ENCODE measurements at regions not wholly inside any gene's neighbourhood (a gene's known extent, or its start where the extent isn't known, plus 50 kb on each side); places are given as distances from the start of the nearest gene placed in this dataset.

DNA sequence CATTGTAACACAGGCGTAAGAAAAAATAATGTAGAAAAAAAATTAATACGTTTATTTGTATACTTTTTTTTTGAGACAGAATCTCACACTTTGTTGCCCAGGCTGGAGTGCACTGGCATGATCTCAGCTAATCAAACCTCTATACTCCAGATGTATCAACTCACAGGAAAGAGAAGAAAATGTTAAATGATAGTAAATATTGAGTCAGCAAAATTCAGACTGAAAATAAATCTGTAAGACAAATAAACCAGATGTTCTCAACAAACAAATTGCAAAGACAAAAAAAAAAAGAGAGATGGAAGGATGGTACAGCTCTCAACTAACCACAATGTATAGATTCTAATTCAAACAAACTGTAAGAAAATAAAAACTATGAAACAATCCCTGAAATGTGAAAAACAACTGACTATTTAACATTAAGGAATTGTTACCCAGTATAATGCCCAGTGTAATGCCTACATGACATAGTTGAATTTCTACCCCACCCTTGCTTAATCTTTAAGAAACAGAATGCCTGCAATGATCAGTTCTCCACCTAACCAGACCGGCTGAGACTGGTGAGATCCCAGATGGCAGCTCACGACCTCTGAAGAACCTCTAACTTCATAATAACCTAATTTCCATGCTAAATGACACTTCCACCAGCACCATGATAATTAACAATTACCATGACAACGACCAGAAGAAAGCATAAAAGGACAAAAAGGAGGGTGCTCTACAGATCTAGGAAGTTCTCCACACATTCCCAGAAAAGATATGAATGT lies 272.0 kb upstream of the GNAI1 start:
- no peak overlapping the region for H3K27ac Mint-ChIP-seq
- peaks cover 10% of the 10 kb centered on the region for H3K9me3 Mint-ChIP-seq
- H3K4me3 ChIP-seq (ENCODE audit: low read length): no peak overlapping the region
- no peaks in the 10 kb centered on the region for H3K27me3 ChIP-seq (ENCODE audit: control insufficient read depth, insufficient read depth, low read length, poor library complexity, severe bottlenecking)
- H3K36me3 ChIP-seq (ENCODE audit: control insufficient read depth, insufficient read depth, low read length): no peaks in the 10 kb centered on the region
- H3K4me1 Mint-ChIP-seq: no peaks in the 10 kb centered on the region
- TF ChIP-seq, protein P1, sequence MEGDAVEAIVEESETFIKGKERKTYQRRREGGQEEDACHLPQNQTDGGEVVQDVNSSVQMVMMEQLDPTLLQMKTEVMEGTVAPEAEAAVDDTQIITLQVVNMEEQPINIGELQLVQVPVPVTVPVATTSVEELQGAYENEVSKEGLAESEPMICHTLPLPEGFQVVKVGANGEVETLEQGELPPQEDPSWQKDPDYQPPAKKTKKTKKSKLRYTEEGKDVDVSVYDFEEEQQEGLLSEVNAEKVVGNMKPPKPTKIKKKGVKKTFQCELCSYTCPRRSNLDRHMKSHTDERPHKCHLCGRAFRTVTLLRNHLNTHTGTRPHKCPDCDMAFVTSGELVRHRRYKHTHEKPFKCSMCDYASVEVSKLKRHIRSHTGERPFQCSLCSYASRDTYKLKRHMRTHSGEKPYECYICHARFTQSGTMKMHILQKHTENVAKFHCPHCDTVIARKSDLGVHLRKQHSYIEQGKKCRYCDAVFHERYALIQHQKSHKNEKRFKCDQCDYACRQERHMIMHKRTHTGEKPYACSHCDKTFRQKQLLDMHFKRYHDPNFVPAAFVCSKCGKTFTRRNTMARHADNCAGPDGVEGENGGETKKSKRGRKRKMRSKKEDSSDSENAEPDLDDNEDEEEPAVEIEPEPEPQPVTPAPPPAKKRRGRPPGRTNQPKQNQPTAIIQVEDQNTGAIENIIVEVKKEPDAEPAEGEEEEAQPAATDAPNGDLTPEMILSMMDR (conservative IDR thresholded peaks at IDR 0.05): no peak
- 81 to 90% methylated on average over 3 to 5 of the region's 5 CpGs for WGBS, 2 experiments (ENCODE audit: insufficient coverage in 1 of 2, insufficient read length in 1 of 2)
- H3K9ac ChIP-seq (ENCODE audit: extremely low read depth, low read length, poor library complexity, severe bottlenecking): no peak overlapping the region
- H3K4me3 Mint-ChIP-seq: no peak overlapping the region
- H3K27ac ChIP-seq (ENCODE audit: low read depth, low read length): no peak overlapping the region
- H3K27me3 Mint-ChIP-seq (ENCODE audit: insufficient read depth): no peaks in the 10 kb centered on the region
- H3K9me3 ChIP-seq (ENCODE audit: control insufficient read depth, low read length): no peaks in the 10 kb centered on the region
- peaks cover 6% of the 10 kb centered on the region for H3K4me1 ChIP-seq (ENCODE audit: control insufficient read depth, insufficient read depth, low read length)
- no peak for DNase-seq
- H3K36me3 Mint-ChIP-seq (ENCODE audit: low read depth): no peaks in the 10 kb centered on the region

DNA sequence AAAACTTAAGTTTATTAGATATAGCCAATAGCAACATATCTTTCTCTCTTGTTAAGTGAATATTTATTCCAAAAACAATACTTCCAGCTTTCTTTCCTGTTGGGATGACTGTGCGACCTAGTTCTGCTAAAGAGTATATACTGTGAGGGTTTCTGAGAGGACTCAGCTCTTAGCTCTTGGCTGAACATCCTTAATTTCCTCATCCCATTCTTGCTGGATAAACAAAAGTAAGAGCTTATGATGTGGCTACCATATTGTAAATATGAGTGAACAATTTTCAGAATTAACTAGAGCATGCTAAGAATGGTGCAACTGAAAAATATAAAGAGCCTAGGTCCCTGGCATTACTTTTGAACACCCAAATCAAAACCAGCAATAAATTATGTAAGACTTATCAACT lies 279.5 kb upstream of the GNAI1 start:
- H3K9me3 ChIP-seq (ENCODE audit: control insufficient read depth, low read length): no peaks in the 10 kb centered on the region
- peaks cover 6% of the 10 kb centered on the region for H3K4me1 ChIP-seq (ENCODE audit: control insufficient read depth, insufficient read depth, low read length)
- WGBS, 2 experiments (ENCODE audit: insufficient coverage in 1 of 2, insufficient read length in 1 of 2): 100% methylated on average over 1 of the region's 1 CpG; no CpG with 5 or more reads in 1 of the 2 experiments
- no peaks in the 10 kb centered on the region for H3K27me3 ChIP-seq (ENCODE audit: control insufficient read depth, insufficient read depth, low read length, poor library complexity, severe bottlenecking)
- no peak overlapping the region for H3K9ac ChIP-seq (ENCODE audit: extremely low read depth, low read length, poor library complexity, severe bottlenecking)
- DNase-seq: no peak
- no peak overlapping the region for H3K27ac ChIP-seq (ENCODE audit: low read depth, low read length)
- H3K4me3 ChIP-seq (ENCODE audit: low read length): no peak overlapping the region
- Mint-ChIP-seq H3K4me3 (no peak overlapping the region), H3K9me3 (no peaks in the 10 kb centered on the region), H3K27ac (no peak overlapping the region), H3K4me1 (no peaks in the 10 kb centered on the region), H3K27me3 (ENCODE audit: insufficient read depth) (peaks cover 5% of the 10 kb centered on the region), H3K36me3 (ENCODE audit: low read depth) (no peaks in the 10 kb centered on the region)
- H3K36me3 ChIP-seq (ENCODE audit: control insufficient read depth, insufficient read depth, low read length): no peaks in the 10 kb centered on the region
- TF ChIP-seq, protein P1 (conservative IDR thresholded peaks at IDR 0.05): no peak

DNA sequence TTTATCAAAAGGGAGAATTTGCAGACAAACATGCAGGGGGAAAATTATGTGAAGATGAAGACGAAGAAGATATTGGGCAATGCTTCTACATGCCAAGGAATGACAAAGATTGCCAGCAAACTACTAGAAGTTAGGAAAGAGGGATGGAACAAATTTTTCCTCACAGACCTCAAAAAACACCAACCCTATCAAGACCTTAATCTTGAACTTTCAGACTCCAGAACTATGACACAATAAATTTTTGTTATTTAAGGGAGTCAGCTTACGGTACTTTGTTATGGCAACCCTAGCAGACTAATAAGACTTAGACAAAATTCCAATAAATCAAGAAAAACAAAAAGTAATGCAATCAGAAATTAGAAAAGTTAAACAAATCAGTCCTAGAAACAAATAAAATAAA lies 280.0 kb upstream of the GNAI1 start:
- no peaks in the 10 kb centered on the region for H3K9me3 Mint-ChIP-seq

More for the DNA sequence above, 280.0 kb upstream of the GNAI1 start:
- TF ChIP-seq, protein P1 (conservative IDR thresholded peaks at IDR 0.05): no peak
- H3K27me3 Mint-ChIP-seq (ENCODE audit: insufficient read depth): peaks cover 5% of the 10 kb centered on the region
- no peak overlapping the region for H3K4me3 Mint-ChIP-seq
- DNase-seq: no peak
- no peak overlapping the region for H3K27ac Mint-ChIP-seq
- WGBS, 2 experiments (ENCODE audit: insufficient coverage in 1 of 2, insufficient read length in 1 of 2): 95% methylated on average over 2 of the region's 2 CpGs; no CpG with 5 or more reads in 1 of the 2 experiments
- no peak overlapping the region for H3K4me3 ChIP-seq (ENCODE audit: low read length)
- no peak overlapping the region for H3K27ac ChIP-seq (ENCODE audit: low read depth, low read length)
- peaks cover 6% of the 10 kb centered on the region for H3K4me1 ChIP-seq (ENCODE audit: control insufficient read depth, insufficient read depth, low read length)
- H3K27me3 ChIP-seq (ENCODE audit: control insufficient read depth, insufficient read depth, low read length, poor library complexity, severe bottlenecking): no peaks in the 10 kb centered on the region
- H3K36me3 Mint-ChIP-seq (ENCODE audit: low read depth): no peaks in the 10 kb centered on the region
- H3K9ac ChIP-seq (ENCODE audit: extremely low read depth, low read length, poor library complexity, severe bottlenecking): no peak overlapping the region
- H3K4me1 Mint-ChIP-seq: no peaks in the 10 kb centered on the region
- no peaks in the 10 kb centered on the region for H3K9me3 ChIP-seq (ENCODE audit: control insufficient read depth, low read length)
- H3K36me3 ChIP-seq (ENCODE audit: control insufficient read depth, insufficient read depth, low read length): no peaks in the 10 kb centered on the region

Measured in endodermal cell (in vitro differentiated cells).